Neural progenitor cell (in vitro differentiated cells): ENCODE measurements at regions not wholly inside any gene's neighbourhood (a gene's known extent, or its start where the extent isn't known, plus 50 kb on each side); places are given as distances from the start of the nearest gene placed in this dataset.

Experiments
- EZH2 ChIP-seq: fragments of 200-600 bp; sonication (generic); IDR thresholded peaks from 2 replicates; pipeline ENCODE4 v1.6.1; 2017; ENCODE audit warnings: antibody characterized with exemption, mild to moderate bottlenecking, moderate library complexity
- TF ChIP-seq, protein P1 (sequence below): fragments of 200-600 bp; sonication (generic); IDR thresholded peaks from 2 replicates; pipeline ENCODE4 v1.5.1; 2017; ENCODE audit warnings: antibody characterized with exemption, mild to moderate bottlenecking

GRCh38 chr10:31268444-31269303 lies 50.3 kb upstream of the ZEB1 start:
- TF ChIP-seq, protein P1, sequence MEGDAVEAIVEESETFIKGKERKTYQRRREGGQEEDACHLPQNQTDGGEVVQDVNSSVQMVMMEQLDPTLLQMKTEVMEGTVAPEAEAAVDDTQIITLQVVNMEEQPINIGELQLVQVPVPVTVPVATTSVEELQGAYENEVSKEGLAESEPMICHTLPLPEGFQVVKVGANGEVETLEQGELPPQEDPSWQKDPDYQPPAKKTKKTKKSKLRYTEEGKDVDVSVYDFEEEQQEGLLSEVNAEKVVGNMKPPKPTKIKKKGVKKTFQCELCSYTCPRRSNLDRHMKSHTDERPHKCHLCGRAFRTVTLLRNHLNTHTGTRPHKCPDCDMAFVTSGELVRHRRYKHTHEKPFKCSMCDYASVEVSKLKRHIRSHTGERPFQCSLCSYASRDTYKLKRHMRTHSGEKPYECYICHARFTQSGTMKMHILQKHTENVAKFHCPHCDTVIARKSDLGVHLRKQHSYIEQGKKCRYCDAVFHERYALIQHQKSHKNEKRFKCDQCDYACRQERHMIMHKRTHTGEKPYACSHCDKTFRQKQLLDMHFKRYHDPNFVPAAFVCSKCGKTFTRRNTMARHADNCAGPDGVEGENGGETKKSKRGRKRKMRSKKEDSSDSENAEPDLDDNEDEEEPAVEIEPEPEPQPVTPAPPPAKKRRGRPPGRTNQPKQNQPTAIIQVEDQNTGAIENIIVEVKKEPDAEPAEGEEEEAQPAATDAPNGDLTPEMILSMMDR: no peak
- no peak for TF ChIP-seq EZH2
